SU-DHL-6 (cell line): ENCODE measurements at regions not wholly inside any gene's neighbourhood (a gene's known extent, or its start where the extent isn't known, plus 50 kb on each side); places are given as distances from the start of the nearest gene placed in this dataset.

ENCODE experiments used
- H2AFZ ChIP-seq: fragments of 200-600 bp; sonication (generic); 2 replicates; pipeline ENCODE4 v1.6.1; 2014; ENCODE audit warnings: low read depth, mild to moderate bottlenecking, moderate library complexity, mixed read lengths, antibody characterized with exemption, low read length; ENCODE audit not compliant: severe bottlenecking
- H3F3A ChIP-seq: fragments of 200-600 bp; shearing (Covaris generic); 2 replicates; pipeline ENCODE4 v1.6.0; 2016; ENCODE audit warnings: antibody characterized with exemption, mild to moderate bottlenecking; ENCODE audit not compliant: insufficient read depth
- H3K27ac ChIP-seq: fragments of 200-600 bp; sonication (generic); 2 replicates; pipeline ENCODE4 v1.5.1; 2016; ENCODE audit warnings: low read depth, mild to moderate bottlenecking, low read length, moderate library complexity, mixed read lengths
- H3K27me3 ChIP-seq: fragments of 200-600 bp; sonication (generic), shearing (Covaris generic); 2 replicates; pipeline ENCODE4 v1.6.0; 2014; ENCODE audit warnings: mild to moderate bottlenecking, low read length
- H3K36me3 ChIP-seq: fragments of 200-600 bp; sonication (generic); 2 replicates; pipeline ENCODE4 v1.6.1; 2014; ENCODE audit warnings: mild to moderate bottlenecking, low read length, mixed read lengths
- H3K4me2 ChIP-seq: fragments of 300-600, 200-600 bp; shearing (Covaris generic), sonication (generic); 2 replicates; pipeline ENCODE4 v1.6.0; 2014; ENCODE audit warnings: low read length, low read depth, mild to moderate bottlenecking; ENCODE audit not compliant: poor library complexity, severe bottlenecking
- H3K4me3 ChIP-seq: fragments of 200-600 bp; sonication (generic); 2 replicates; pipeline ENCODE4 v1.5.1; 2014; ENCODE audit warnings: antibody characterized with exemption, low read length, mild to moderate bottlenecking, mixed read lengths; ENCODE audit not compliant: insufficient read depth, poor library complexity, severe bottlenecking
- H3K79me2 ChIP-seq: fragments of 200-600 bp; sonication (generic); 2 replicates; pipeline ENCODE4 v1.6.1; 2014; ENCODE audit warnings: mild to moderate bottlenecking, low read length, moderate library complexity; ENCODE audit not compliant: insufficient read depth
- H3K9ac ChIP-seq: fragments of 200-600 bp; sonication (generic); 2 replicates; pipeline ENCODE4 v1.7.0; 2014; ENCODE audit warnings: mild to moderate bottlenecking, low read length
- H3K9me2 ChIP-seq: fragments of 200-600 bp; sonication (generic); replicated peaks from 2 replicates; pipeline ENCODE4 v1.6.1; 2014; ENCODE audit warnings: low read length; ENCODE audit not compliant: insufficient read depth
- H3K9me3 ChIP-seq: fragments of 200-600 bp; sonication (generic); 2 replicates; pipeline ENCODE4 v1.6.1; 2014; ENCODE audit warnings: low read length, mixed read lengths; ENCODE audit not compliant: insufficient read depth
- H4K20me1 ChIP-seq: fragments of 200-600 bp; sonication (generic); 2 replicates; pipeline ENCODE4 v1.6.1; 2014; ENCODE audit warnings: low read depth, mild to moderate bottlenecking, antibody characterized with exemption, low read length, moderate library complexity, mixed read lengths
- EZH2phosphoT487 ChIP-seq: fragments of 200-600 bp; sonication (generic), shearing (Covaris generic); conservative IDR thresholded peaks from 2 replicates; pipeline ENCODE4 v1.6.1; 2018; ENCODE audit warnings: mild to moderate bottlenecking, antibody characterized with exemption, low read length, moderate library complexity, mixed read lengths
- TF ChIP-seq, protein P1 (sequence below): fragments of 200-600 bp; sonication (generic); IDR thresholded peaks from one replicate; pipeline ENCODE4 v1.5.1; 2017; ENCODE audit warnings: antibody characterized with exemption, mild to moderate bottlenecking, low read length, moderate library complexity; ENCODE audit not compliant: insufficient read depth, poor library complexity, severe bottlenecking

DNA sequence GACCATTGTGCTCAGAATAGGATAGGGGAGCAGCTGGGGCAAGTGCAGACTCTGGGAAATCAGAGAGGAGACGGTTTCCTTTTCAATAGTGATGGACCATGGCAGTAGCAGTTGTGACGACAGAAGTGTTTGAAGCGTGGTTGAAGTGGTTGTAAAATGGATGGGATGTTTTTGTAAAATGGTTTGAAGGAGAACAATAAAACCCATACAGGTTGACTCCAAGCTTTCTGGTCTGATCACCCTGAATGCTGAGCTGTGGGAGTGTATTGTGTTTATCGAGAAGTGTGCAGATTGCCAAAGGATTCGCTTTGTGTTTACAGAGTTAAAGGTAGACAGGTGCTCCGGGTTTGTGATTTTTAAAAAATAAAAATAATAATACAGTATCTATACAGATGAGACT, 255.2 kb upstream of the SULF2 start:
- H3K79me2 ChIP-seq, result no peaks in the 10 kb centered on the region

GRCh38 chr20:48040051-48040450, 254.8 kb upstream of the SULF2 start:
- H4K20me1 ChIP-seq, result no peaks in the 10 kb centered on the region
- no peaks in the 10 kb centered on the region for H3K9me2 ChIP-seq

More for the DNA sequence above, 255.2 kb upstream of the SULF2 start:
- H4K20me1 ChIP-seq, result no peaks in the 10 kb centered on the region
- TF ChIP-seq, protein P1, sequence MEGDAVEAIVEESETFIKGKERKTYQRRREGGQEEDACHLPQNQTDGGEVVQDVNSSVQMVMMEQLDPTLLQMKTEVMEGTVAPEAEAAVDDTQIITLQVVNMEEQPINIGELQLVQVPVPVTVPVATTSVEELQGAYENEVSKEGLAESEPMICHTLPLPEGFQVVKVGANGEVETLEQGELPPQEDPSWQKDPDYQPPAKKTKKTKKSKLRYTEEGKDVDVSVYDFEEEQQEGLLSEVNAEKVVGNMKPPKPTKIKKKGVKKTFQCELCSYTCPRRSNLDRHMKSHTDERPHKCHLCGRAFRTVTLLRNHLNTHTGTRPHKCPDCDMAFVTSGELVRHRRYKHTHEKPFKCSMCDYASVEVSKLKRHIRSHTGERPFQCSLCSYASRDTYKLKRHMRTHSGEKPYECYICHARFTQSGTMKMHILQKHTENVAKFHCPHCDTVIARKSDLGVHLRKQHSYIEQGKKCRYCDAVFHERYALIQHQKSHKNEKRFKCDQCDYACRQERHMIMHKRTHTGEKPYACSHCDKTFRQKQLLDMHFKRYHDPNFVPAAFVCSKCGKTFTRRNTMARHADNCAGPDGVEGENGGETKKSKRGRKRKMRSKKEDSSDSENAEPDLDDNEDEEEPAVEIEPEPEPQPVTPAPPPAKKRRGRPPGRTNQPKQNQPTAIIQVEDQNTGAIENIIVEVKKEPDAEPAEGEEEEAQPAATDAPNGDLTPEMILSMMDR, result no peak
- TF ChIP-seq EZH2phosphoT487, result no peak
- no peaks in the 10 kb centered on the region for H3K27me3 ChIP-seq
- no peak overlapping the region for H3K27ac ChIP-seq
- H3K36me3 ChIP-seq, result no peaks in the 10 kb centered on the region
- H3K9me2 ChIP-seq, result no peaks in the 10 kb centered on the region
- no peak overlapping the region for H3K9ac ChIP-seq
- H3K9me3 ChIP-seq, result no peaks in the 10 kb centered on the region
- H3K4me3 ChIP-seq, result no peak overlapping the region
- no peak overlapping the region for H2AFZ ChIP-seq
- no peaks in the 10 kb centered on the region for H3F3A ChIP-seq
- no peak overlapping the region for H3K4me2 ChIP-seq

DNA sequence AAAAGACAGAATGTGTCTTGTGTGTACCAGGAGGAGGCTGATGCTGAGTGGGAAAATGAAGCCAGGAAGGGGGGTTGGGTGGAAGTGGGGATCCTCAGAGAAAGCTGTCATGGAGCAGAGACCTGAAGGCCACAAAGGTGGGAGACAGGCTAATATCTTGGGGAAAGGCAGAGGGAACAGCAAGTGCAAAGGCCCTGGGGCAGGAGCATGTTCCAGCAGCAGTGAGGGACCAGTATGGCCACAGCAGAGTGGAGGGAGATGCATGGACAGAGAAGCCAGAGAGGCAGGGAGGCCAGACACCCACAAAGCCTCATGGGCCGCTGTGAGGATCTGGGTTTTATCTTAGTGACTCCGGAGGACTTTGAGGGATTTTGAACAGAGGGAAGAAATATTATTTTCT, 254.2 kb upstream of the SULF2 start:
- no peaks in the 10 kb centered on the region for H4K20me1 ChIP-seq

More at GRCh38 chr20:48040051-48040450, 254.8 kb upstream of the SULF2 start:
- Histone ChIP-seq H3K9me3 (no peaks in the 10 kb centered on the region), H2AFZ (no peak overlapping the region), H3K9ac (no peak overlapping the region), H3K27ac (no peak overlapping the region), H3K4me2 (no peak overlapping the region), H3F3A (no peaks in the 10 kb centered on the region), H3K27me3 (no peaks in the 10 kb centered on the region), H3K4me3 (no peak overlapping the region), H3K79me2 (no peaks in the 10 kb centered on the region), H3K36me3 (no peaks in the 10 kb centered on the region)
- TF ChIP-seq, protein P1, result no peak
- no peak for TF ChIP-seq EZH2phosphoT487

More for the DNA sequence above, 254.2 kb upstream of the SULF2 start:
- H3K4me3 ChIP-seq, result no peak overlapping the region
- TF ChIP-seq EZH2phosphoT487, result no peak
- TF ChIP-seq, protein P1, result no peak
- no peaks in the 10 kb centered on the region for H3K9me3 ChIP-seq
- no peaks in the 10 kb centered on the region for H3K27me3 ChIP-seq
- no peak overlapping the region for H3K27ac ChIP-seq
- no peaks in the 10 kb centered on the region for H3F3A ChIP-seq
- no peaks in the 10 kb centered on the region for H3K79me2 ChIP-seq
- H3K36me3 ChIP-seq, result no peaks in the 10 kb centered on the region
- no peak overlapping the region for H3K4me2 ChIP-seq
- H3K9ac ChIP-seq, result no peak overlapping the region
- H3K9me2 ChIP-seq, result no peaks in the 10 kb centered on the region
- H2AFZ ChIP-seq, result no peak overlapping the region
